ENCODE measurements at regions not wholly inside any gene's neighbourhood (a gene's known extent, or its start where the extent isn't known, plus 50 kb on each side); places are given as distances from the start of the nearest gene placed in this dataset.

GRCh38 chr5:144583541-144584449 lies 413.1 kb downstream of the KCTD16 start:
- no peak for FAIRE-seq
- no peak for DNase-seq (ENCODE audit: insufficient read length, low spot score)

GRCh38 chr5:144582066-144582465 lies 411.4 kb downstream of the KCTD16 start:
- FAIRE-seq, result no peak
- no peak for DNase-seq (ENCODE audit: insufficient read length, low spot score)

- FAIRE-seq, result no peak
- DNase-seq (ENCODE audit: insufficient read length, low spot score), result no peak
These were observed 410.4 kb downstream of the KCTD16 start for GRCh38 chr5:144581044-144581443.

- DNase-seq (ENCODE audit: insufficient read length, low spot score) (no peak), FAIRE-seq (no peak)
These were observed 407.0 kb downstream of the KCTD16 start for GRCh38 chr5:144577676-144578075.

- no peak for DNase-seq (ENCODE audit: insufficient read length, low spot score)
- FAIRE-seq, result no peak
These were observed 405.1 kb downstream of the KCTD16 start for GRCh38 chr5:144575736-144576135.

GRCh38 chr5:144567421-144567780 lies 396.7 kb downstream of the KCTD16 start:
- DNase-seq (ENCODE audit: insufficient read length, low spot score) (no peak), FAIRE-seq (no peak)

GRCh38 chr5:144566747-144567420 lies 396.2 kb downstream of the KCTD16 start:
- DNase-seq (ENCODE audit: insufficient read length, low spot score) (no peak), FAIRE-seq (no peak)

GRCh38 chr5:144549580-144549979 lies 378.9 kb downstream of the KCTD16 start:
- DNase-seq (ENCODE audit: insufficient read length, low spot score) (no peak), FAIRE-seq (no peak)

- FAIRE-seq, result no peak
- DNase-seq (ENCODE audit: insufficient read length, low spot score), result no peak
These were observed 378.3 kb downstream of the KCTD16 start for GRCh38 chr5:144548936-144549335.

- DNase-seq (ENCODE audit: insufficient read length, low spot score) (no peak), FAIRE-seq (no peak)
These were observed 376.4 kb downstream of the KCTD16 start for GRCh38 chr5:144547098-144547499.

GRCh38 chr5:144538845-144539244 lies 368.2 kb downstream of the KCTD16 start:
- no peak for DNase-seq (ENCODE audit: insufficient read length, low spot score)
- no peak for FAIRE-seq
